Occipital lobe (tissue), 1 donor: ENCODE measurements at regions not wholly inside any gene's neighbourhood (a gene's known extent, or its start where the extent isn't known, plus 50 kb on each side); places are given as distances from the start of the nearest gene placed in this dataset.
"Not testable (repeated sequence)": the region's sequence is repeated elsewhere in the genome, so short reads cannot be mapped to it uniquely, and the experiment has no call there.

ENCODE experiments used
- DNase-seq: peaks from one replicate; lab custom pipeline; 2025; lab: John Stamatoyannopoulos, UW

DNA sequence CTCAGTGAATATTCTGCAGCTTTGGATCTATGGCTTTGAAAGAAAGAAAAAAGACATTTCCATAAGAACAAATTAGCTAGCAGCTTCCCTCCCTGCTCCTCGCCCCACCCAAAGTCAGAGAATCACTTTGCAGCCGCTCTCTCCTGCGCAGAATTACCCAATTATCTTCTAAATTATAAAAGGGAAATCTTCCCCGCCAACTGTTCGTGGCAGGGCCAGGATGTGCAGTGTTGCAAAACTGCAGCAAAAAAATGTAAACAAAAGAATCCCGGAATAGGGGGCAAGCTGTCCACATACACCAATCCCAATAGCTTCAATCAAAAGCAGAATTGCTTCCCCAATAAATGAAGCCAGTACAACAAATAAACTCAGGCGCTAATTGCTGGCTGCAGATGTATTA, 510.6 kb downstream of the RBFOX1 start:
- DNase-seq = no peak

DNA sequence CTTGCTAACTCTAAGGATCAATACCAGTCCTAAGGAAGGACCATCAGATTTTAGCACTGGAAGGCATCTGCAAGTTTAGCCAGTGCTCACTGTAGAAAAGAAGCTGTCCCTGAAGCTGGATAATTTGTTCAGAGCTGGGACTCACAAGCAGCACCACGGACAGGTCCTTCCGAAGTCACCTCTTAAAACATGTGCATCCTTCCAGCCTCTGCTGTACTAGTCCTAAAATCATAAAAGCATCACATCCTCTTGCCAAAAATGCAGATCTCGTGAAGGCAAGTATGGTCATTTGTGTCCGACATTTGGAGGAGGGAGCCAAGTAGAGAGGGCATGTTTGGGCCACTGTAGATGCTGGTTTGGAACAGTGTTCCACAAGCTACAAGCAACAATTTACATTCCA, 506.9 kb downstream of the RBFOX1 start:
- no peak for DNase-seq

DNA sequence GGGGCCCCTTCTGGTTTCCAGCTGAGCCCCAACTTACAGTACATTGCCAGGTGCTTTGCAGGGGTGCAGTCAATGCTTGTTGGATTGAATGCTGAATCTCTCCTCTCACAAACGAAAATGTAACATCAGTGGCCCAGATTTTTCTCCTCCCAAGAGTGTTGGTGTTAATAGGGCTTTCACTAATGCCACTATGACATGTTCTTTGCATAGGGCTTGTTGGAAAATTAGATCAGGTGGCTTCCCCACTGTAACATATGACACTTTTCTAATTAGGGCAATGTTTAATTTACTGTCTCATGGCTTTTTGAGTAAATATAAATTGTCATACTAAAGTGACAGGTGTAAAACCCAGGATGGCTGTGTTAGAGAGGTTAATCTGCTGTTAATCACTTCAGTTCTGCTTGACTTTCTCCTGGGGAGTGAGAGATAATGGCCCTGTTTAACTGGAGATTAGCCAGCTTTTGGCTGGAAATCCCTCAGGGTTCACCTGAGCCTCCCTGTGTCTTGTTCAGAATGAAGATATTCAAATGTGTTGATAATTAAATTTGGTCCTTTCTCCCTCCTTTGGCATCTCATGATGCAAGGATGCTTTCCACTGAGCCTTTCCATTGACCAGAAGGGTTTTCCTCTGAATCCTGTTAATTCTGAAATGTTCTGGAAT, 502.3 kb downstream of the RBFOX1 start:
- no peak for DNase-seq

DNA sequence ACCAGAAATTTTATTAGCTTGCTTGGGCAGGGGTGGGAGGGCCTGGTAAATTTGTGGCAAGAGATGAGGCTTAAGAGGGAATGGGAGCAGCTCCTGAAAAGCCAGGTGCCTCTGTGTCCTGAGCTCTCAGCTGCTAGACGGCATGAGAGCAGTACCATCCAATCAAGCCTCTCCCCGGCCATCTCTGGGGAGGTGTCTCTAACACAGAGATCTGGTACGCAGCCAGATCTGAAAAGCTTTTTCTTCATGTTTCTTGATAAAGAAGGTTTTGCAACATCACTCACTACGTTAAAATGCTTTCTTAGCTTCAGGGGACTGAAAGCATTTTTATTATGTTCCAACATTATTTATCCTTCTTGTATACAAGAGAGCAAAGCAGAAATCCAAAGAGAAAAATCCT, 488.2 kb downstream of the RBFOX1 start:
- DNase-seq = no peak

DNA sequence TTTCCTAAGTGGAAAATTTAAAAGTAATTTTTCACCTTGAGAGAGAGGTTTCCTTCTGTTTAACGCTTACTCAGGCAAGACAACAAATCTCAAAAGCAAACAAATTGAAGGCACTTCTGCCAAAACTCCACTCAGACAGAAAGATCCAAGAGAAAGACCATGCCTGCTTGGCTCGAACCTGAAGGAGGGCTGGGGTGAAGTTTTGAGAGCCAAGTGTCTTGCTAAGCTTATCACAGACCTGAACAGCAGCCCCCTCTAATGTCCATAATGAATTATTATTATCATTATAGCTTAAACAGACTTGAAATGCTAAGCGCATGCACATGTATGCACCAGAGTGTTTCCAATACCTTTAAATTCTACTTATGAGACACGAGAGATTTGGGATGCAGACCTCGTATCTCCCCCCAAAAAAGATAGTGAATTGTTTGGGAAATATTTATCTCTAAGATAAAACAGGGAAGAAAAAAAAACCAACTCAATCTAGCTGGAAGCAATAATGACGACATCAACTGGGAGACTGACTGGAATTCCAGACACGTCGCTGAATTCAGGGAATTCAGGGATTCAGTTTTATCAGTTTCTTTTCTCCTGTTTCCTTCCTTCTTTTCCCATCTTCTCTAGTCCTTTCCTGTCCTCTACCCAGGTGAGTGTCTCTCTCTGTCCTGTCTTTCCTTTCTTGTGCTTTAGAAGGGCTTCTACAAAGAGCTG, 473.2 kb downstream of the RBFOX1 start:
- DNase-seq = no peak

DNA sequence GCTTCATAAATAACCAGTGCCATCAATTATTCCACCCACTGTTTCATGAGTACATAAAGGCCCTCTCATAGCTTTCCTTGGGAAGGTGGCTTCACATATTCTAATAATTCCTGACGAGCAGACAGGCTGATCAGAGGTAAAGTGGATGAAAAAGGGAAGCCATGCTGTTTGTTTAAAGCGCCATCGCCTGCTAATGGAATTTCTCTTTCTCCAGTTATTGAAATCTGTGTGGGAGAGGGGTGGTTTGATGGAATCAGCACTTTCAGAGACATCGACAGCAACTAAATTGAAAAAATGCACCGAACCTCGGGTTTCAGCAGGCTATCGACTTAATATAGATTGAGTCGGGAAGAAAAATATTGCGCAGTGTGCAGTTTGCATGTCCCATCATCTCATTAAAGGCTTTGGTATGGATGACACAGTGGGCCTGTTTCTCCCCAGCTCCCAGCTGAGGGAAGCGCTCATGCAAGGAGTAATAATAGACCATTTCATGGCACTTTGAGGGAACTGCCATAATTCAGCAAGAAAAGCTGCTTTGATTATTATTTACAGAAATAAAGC, 472.1 kb downstream of the RBFOX1 start:
- no peak for DNase-seq

DNA sequence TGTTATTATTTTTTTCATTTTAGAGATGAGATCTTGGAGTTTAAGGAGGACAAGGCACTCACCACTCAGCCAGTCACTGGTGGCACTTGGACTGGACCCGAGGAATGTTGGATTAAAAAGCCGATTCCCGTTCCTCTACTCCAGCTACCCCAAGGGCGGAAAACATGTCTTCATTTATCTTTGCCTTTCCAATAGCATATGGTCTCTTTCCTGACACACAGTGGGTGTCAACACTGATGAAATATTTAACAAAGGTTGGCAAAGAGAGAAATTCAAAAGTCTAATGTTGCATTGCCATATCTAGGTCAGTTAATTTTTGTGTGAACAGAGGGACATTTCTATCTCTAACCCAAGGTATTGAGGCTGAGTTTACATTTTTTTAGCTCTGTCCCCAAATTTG, 459.7 kb downstream of the RBFOX1 start:
- DNase-seq = no peak

DNA sequence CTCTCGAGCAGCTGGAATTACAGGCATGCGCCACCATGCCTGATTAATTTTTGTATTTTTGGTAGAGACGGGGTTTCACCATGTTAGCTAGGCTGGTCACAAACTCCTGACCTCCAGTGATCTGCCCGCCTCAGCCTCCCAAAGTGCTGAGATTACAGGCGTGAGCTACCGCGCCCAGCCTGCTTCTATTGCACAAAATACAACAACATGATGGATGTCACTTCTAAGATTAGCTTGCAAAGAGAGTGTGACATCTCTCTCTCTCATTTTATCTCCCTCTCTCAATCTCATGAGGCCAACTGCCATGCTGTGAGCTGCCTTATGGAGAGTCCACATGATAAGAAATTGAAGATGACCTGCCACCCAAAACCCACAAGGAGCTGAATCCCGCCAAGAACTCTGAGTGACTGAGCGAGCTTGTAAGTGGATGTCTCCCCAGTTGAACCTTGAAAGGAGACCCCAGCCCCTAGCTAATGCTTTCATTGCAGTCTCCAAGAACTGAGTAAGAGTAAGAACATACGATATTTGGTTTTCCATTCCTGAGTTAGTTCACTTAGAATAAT, 458.5 kb downstream of the RBFOX1 start:
- no peak for DNase-seq

DNA sequence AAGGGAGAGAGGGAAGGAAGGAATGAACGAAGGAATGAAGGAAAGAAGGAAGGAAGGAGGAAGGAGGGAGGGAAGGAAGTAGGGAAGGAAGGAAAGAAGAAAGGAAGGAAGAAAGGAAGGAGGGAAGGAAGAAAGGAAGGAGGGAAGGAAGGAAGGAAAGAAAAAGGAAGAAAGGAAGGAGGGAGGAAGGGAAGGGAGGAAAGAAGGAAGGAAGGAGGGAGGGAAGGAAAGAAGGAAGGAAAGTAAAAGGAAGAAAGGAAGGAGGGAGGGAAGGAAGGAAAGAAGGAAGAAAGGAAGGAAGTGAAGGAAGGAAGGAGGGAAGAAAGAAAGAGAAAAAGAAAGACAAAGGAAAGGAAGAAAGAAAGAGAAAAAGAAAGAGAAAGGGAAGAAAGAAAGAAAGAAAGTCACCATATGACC, 442.4 kb downstream of the RBFOX1 start:
- DNase-seq = no peak

DNA sequence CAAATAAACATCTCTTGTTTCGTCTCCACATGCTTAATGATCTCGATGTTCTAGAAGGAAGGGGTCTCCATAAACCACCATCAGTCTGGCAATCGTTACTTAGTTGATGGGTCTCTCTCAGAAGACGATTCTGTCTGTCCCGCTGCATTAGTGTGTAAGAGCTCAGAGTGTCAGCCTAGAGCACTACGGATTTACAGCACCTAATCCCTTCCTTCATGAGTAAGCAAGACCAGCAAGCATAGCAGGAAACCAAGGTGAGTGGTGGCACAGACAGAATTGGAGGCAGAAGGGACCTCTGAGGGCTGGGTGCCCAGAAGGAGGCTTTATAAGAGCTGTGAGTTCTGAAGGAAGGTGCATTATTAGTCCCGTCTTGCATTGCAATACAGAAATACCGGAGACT, 440.1 kb downstream of the RBFOX1 start:
- DNase-seq = no peak

DNA sequence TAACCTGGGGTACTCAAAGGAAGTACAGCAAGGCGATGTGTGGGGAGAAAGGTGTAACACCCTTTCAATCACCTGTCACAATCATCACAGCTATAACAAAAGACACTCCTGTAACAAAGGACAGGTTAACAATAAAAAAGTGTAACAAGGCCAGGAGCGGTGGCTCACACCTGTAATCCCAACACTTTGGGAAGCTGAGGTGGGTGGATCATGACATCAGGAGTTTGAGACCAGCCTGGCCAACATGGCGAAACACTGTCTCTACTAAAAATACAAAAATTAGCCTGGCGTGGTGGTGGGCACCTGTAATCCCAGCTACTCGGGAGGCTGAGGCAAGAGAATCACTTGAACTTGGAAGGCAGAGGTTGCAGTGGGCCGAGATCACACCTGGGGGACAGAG, 436.4 kb downstream of the RBFOX1 start:
- not testable (repeated sequence) for DNase-seq

DNA sequence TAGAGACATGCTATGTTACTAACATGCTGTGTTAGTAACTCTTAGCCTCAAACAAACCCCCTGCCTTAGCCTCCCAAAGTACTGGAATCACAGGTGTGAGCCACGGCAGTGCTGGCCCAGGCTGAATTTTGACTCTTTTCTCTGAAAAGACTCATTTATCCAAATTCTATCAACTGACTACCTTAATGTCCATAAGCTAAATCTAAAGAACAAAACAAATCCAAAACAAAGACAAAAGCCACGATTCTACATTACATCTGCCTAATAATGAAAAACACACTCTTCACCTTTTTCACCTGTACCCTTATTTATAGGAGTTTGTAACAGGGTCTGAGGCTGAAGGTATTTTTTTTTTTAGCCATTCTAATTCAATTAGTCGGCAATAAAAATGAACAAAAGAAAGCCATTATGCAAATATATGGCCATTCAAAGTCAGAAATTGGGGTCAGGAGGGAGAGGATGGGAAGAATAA, 432.5 kb downstream of the RBFOX1 start:
- DNase-seq = no peak

DNA sequence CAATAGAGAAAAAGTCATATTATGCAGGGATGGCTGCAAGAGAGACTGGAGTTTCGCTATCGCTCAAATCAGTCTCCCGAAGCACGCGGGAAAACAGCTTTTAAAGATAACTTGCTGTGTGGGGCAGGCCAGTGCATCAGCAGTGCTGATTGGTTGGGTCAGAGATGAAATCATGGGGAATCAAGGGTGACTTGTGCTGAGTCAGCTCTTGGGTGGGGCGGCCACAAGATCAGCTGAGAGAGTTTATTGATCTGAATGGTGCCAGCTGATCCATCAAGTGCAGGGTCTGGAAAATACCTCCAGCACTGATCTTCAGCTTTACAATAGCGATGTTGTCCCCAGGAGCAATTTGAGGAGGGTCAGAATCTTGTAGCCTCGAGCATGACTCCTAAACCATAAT, 430.5 kb downstream of the RBFOX1 start:
- DNase-seq = no peak
